SK-N-SH treated with all-trans-retinoic acid at 6 μM for 48 hours (cell line): ENCODE measurements at regions not wholly inside any gene's neighbourhood (a gene's known extent, or its start where the extent isn't known, plus 50 kb on each side); places are given as distances from the start of the nearest gene placed in this dataset.

Experiments used
- ATAC-seq: fragments of 200-7000 bp; cut with Tn5 transposase; 3 replicates; pipeline ENCODE4 v1.9.1; 2020; ENCODE audit warnings: mild to moderate bottlenecking, moderate library complexity
- ARNTL ChIP-seq: fragments of 450-650 bp; formaldehyde crosslinking; IDR thresholded peaks from 2 replicates; pipeline ENCODE4 v1.5.0; 2020; ENCODE audit warnings: low read depth, mild to moderate bottlenecking, moderate library complexity, borderline replicate concordance
- BACH2 ChIP-seq: fragments of 250-450 bp; sonication (Bioruptor Pico); IDR thresholded peaks from 2 replicates; pipeline ENCODE4 v1.9.0; 2021; ENCODE audit warnings: mild to moderate bottlenecking, borderline replicate concordance
- CSDC2 ChIP-seq: fragments of 250-450 bp; sonication (Bioruptor Pico); IDR thresholded peaks from 2 replicates; pipeline ENCODE4 v1.5.0; 2020; ENCODE audit warnings: mild to moderate bottlenecking, moderate library complexity
- ESRRG ChIP-seq: fragments of 250-450 bp; sonication (Bioruptor Pico); IDR thresholded peaks from 2 replicates; pipeline ENCODE4 v1.6.1; 2021; ENCODE audit warnings: mild to moderate bottlenecking
- GLIS3 ChIP-seq: fragments of 250-450 bp; sonication (Bioruptor Pico); IDR thresholded peaks from 2 replicates; pipeline ENCODE4 v1.5.0; 2020; ENCODE audit warnings: mild to moderate bottlenecking, moderate library complexity
- OSR1 ChIP-seq: fragments of 250-450 bp; sonication (Bioruptor Pico); IDR thresholded peaks from 2 replicates; pipeline ENCODE4 v1.8.0; 2022; ENCODE audit warnings: moderate library complexity, mild to moderate bottlenecking, inconsistent platforms
- PATZ1 ChIP-seq: fragments of 250-450 bp; sonication (Bioruptor Pico); IDR thresholded peaks from 2 replicates; pipeline ENCODE4 v1.8.0; 2020; ENCODE audit warnings: mild to moderate bottlenecking, moderate library complexity, borderline replicate concordance
- PPARA ChIP-seq: fragments of 250-450 bp; sonication (Bioruptor Pico); IDR thresholded peaks from 2 replicates; pipeline ENCODE4 v1.5.0; 2020; ENCODE audit warnings: mild to moderate bottlenecking, borderline replicate concordance
- SNAI2 ChIP-seq: fragments of 250-450 bp; sonication (Bioruptor Pico); IDR thresholded peaks from 2 replicates; pipeline ENCODE4 v1.5.0; 2020; ENCODE audit warnings: mild to moderate bottlenecking, moderate library complexity
- TCF4 ChIP-seq: fragments of 250-450 bp; sonication (Bioruptor Pico); IDR thresholded peaks from 2 replicates; pipeline ENCODE4 v1.8.0; 2021; ENCODE audit warnings: mild to moderate bottlenecking, moderate library complexity, borderline replicate concordance
- TOX ChIP-seq: fragments of 250-450 bp; sonication (Bioruptor Pico); IDR thresholded peaks from 2 replicates; pipeline ENCODE4 v1.8.0; 2021; ENCODE audit warnings: mild to moderate bottlenecking, moderate library complexity, borderline replicate concordance
- ZC3H10 ChIP-seq: fragments of 250-450 bp; sonication (Bioruptor Pico); IDR thresholded peaks from 2 replicates; pipeline ENCODE4 v1.5.1; 2021; ENCODE audit warnings: mild to moderate bottlenecking, moderate library complexity
- ZFP3 ChIP-seq: fragments of 250-450 bp; sonication (Bioruptor Pico); IDR thresholded peaks from 2 replicates; pipeline ENCODE4 v1.5.0; 2020; ENCODE audit warnings: mild to moderate bottlenecking, moderate library complexity
- ZNF565 ChIP-seq: fragments of 450-650 bp; formaldehyde crosslinking; conservative IDR thresholded peaks from 2 replicates; pipeline ENCODE4 v1.5.0; 2020; ENCODE audit warnings: low read depth, mild to moderate bottlenecking, moderate library complexity
- ZNF70 ChIP-seq: fragments of 450-650 bp; formaldehyde crosslinking; IDR thresholded peaks from 2 replicates; pipeline ENCODE4 v1.5.0; 2020; ENCODE audit warnings: mild to moderate bottlenecking, moderate library complexity
- ZNF8 ChIP-seq: fragments of 450-650 bp; formaldehyde crosslinking; IDR thresholded peaks from 2 replicates; pipeline ENCODE4 v1.5.0; 2020; ENCODE audit warnings: mild to moderate bottlenecking, moderate library complexity
- TF ChIP-seq, protein P1 (sequence below): fragments of 250-450 bp; sonication (Bioruptor Pico); IDR thresholded peaks from 2 replicates; pipeline ENCODE4 v1.5.1; 2020; ENCODE audit warnings: low read depth, mild to moderate bottlenecking, moderate library complexity
- TF ChIP-seq, protein P2 (sequence below): fragments of 250-450 bp; sonication (Bioruptor Pico); IDR thresholded peaks from 2 replicates; pipeline ENCODE4 v1.5.0; 2020; ENCODE audit warnings: mild to moderate bottlenecking, moderate library complexity
- TF ChIP-seq, protein P3 (sequence below): fragments of 250-450 bp; sonication (Bioruptor Pico); IDR thresholded peaks from 2 replicates; pipeline ENCODE4 v1.5.1; 2021; ENCODE audit warnings: mild to moderate bottlenecking, moderate library complexity
- TF ChIP-seq, protein P4 (sequence below): fragments of 250-450 bp; sonication (Bioruptor Pico); IDR thresholded peaks from 2 replicates; pipeline ENCODE4 v1.8.0; 2021; ENCODE audit warnings: low read depth, mild to moderate bottlenecking, moderate library complexity, borderline replicate concordance

DNA sequence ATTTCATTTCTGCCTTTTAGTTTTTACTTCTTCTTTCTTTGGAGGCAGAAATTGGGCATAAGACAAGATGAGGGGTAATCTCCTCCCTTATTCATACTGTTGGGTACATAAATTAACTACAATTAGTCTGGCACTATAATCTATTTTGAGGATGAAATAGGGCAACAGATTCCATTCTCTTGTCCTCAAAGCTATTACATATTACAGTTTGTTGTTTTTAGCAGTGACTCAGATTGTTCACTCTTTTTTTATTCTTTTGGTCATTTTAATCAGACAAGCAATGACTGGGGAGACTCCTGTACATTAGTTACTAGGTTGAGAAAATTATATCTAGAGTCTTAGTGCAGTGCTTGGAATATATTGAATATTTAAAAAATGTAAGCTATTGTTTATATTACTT lies 556.0 kb downstream of the OTOL1 start:
- ATAC-seq: no peak
- TF ChIP-seq ARNTL: no peak
- TF ChIP-seq ZFP3 (CRISPR knock-in tag): no peak
- no peak for TF ChIP-seq SNAI2 (CRISPR knock-in tag)
- TF ChIP-seq ZC3H10 (CRISPR knock-in tag): no peak
- TF ChIP-seq ZNF70 (CRISPR knock-in tag): no peak
- TF ChIP-seq, protein P1, sequence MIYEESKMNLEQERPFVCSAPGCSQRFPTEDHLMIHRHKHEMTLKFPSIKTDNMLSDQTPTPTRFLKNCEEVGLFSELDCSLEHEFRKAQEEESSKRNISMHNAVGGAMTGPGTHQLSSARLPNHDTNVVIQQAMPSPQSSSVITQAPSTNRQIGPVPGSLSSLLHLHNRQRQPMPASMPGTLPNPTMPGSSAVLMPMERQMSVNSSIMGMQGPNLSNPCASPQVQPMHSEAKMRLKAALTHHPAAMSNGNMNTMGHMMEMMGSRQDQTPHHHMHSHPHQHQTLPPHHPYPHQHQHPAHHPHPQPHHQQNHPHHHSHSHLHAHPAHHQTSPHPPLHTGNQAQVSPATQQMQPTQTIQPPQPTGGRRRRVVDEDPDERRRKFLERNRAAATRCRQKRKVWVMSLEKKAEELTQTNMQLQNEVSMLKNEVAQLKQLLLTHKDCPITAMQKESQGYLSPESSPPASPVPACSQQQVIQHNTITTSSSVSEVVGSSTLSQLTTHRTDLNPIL: no peak
- TF ChIP-seq ESRRG: no peak
- TF ChIP-seq TOX: no peak
- TF ChIP-seq TCF4 (CRISPR knock-in tag): no peak
- no peak for TF ChIP-seq PPARA (CRISPR knock-in tag)
- no peak for TF ChIP-seq ZNF8 (CRISPR knock-in tag)
- no peak for TF ChIP-seq OSR1 (CRISPR knock-in tag)
- TF ChIP-seq, protein P2, sequence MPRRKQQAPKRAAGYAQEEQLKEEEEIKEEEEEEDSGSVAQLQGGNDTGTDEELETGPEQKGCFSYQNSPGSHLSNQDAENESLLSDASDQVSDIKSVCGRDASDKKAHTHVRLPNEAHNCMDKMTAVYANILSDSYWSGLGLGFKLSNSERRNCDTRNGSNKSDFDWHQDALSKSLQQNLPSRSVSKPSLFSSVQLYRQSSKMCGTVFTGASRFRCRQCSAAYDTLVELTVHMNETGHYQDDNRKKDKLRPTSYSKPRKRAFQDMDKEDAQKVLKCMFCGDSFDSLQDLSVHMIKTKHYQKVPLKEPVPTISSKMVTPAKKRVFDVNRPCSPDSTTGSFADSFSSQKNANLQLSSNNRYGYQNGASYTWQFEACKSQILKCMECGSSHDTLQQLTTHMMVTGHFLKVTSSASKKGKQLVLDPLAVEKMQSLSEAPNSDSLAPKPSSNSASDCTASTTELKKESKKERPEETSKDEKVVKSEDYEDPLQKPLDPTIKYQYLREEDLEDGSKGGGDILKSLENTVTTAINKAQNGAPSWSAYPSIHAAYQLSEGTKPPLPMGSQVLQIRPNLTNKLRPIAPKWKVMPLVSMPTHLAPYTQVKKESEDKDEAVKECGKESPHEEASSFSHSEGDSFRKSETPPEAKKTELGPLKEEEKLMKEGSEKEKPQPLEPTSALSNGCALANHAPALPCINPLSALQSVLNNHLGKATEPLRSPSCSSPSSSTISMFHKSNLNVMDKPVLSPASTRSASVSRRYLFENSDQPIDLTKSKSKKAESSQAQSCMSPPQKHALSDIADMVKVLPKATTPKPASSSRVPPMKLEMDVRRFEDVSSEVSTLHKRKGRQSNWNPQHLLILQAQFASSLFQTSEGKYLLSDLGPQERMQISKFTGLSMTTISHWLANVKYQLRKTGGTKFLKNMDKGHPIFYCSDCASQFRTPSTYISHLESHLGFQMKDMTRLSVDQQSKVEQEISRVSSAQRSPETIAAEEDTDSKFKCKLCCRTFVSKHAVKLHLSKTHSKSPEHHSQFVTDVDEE (CRISPR knock-in tag): no peak
- TF ChIP-seq CSDC2 (CRISPR knock-in tag): no peak
- TF ChIP-seq, protein P3, sequence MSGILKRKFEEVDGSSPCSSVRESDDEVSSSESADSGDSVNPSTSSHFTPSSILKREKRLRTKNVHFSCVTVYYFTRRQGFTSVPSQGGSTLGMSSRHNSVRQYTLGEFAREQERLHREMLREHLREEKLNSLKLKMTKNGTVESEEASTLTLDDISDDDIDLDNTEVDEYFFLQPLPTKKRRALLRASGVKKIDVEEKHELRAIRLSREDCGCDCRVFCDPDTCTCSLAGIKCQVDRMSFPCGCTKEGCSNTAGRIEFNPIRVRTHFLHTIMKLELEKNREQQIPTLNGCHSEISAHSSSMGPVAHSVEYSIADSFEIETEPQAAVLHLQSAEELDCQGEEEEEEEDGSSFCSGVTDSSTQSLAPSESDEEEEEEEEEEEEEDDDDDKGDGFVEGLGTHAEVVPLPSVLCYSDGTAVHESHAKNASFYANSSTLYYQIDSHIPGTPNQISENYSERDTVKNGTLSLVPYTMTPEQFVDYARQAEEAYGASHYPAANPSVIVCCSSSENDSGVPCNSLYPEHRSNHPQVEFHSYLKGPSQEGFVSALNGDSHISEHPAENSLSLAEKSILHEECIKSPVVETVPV (CRISPR knock-in tag): no peak
- TF ChIP-seq GLIS3: no peak
- TF ChIP-seq BACH2 (CRISPR knock-in tag): no peak
- TF ChIP-seq, protein P4, sequence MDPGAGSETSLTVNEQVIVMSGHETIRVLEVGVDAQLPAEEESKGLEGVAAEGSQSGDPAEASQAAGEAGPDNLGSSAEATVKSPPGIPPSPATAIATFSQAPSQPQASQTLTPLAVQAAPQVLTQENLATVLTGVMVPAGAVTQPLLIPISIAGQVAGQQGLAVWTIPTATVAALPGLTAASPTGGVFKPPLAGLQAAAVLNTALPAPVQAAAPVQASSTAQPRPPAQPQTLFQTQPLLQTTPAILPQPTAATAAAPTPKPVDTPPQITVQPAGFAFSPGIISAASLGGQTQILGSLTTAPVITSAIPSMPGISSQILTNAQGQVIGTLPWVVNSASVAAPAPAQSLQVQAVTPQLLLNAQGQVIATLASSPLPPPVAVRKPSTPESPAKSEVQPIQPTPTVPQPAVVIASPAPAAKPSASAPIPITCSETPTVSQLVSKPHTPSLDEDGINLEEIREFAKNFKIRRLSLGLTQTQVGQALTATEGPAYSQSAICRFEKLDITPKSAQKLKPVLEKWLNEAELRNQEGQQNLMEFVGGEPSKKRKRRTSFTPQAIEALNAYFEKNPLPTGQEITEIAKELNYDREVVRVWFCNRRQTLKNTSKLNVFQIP (CRISPR knock-in tag): no peak
- TF ChIP-seq ZNF565 (CRISPR knock-in tag): no peak
- no peak for TF ChIP-seq PATZ1

DNA sequence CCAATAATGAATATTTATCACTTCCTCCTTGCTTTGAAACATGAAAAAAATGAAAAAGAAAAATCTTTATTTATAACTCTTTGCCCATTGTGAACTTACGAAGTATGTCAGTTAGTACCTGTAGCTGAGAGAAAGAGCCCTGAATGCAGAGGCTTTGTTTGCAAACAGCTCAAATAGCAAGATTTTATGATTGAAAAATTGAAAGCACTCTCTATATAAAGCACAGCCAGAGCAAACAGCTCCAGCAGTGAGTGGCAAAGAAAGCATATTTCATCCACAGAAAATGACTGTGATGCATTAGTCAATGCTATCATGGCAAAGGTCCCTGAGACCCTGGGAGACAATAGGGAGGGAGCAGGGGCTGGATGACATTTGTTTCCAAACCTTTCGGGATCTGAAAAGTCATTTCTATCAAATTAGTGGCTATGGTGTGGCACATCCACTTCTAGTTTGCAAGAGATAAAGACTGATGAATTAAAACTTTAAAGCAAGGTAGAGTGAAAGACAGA lies 576.1 kb downstream of the OTOL1 start:
- ATAC-seq: no peak
- TF ChIP-seq, protein P4 (CRISPR knock-in tag): no peak
- no peak for TF ChIP-seq OSR1 (CRISPR knock-in tag)
- TF ChIP-seq, protein P2 (CRISPR knock-in tag): no peak
- TF ChIP-seq CSDC2 (CRISPR knock-in tag): no peak
